A673 (cell line): ENCODE measurements at regions not wholly inside any gene's neighbourhood (a gene's known extent, or its start where the extent isn't known, plus 50 kb on each side); places are given as distances from the start of the nearest gene placed in this dataset.

Experiments used
- EZH2 ChIP-seq: fragments of 200-600 bp; sonication (generic); IDR thresholded peaks from 2 replicates; pipeline ENCODE4 v1.6.1; 2017; ENCODE audit warnings: borderline replicate concordance, low read depth, mild to moderate bottlenecking, mixed read lengths, antibody characterized with exemption, low read length; ENCODE audit not compliant: poor library complexity, severe bottlenecking
- TF ChIP-seq, protein P1 (sequence below): fragments of 300-800, 200-600 bp; sonication (generic); conservative IDR thresholded peaks from 2 replicates; pipeline ENCODE4 v1.5.1; 2017; ENCODE audit warnings: low read depth, mild to moderate bottlenecking, antibody characterized with exemption, low read length, moderate library complexity, mixed read lengths

- TF ChIP-seq, protein P1, sequence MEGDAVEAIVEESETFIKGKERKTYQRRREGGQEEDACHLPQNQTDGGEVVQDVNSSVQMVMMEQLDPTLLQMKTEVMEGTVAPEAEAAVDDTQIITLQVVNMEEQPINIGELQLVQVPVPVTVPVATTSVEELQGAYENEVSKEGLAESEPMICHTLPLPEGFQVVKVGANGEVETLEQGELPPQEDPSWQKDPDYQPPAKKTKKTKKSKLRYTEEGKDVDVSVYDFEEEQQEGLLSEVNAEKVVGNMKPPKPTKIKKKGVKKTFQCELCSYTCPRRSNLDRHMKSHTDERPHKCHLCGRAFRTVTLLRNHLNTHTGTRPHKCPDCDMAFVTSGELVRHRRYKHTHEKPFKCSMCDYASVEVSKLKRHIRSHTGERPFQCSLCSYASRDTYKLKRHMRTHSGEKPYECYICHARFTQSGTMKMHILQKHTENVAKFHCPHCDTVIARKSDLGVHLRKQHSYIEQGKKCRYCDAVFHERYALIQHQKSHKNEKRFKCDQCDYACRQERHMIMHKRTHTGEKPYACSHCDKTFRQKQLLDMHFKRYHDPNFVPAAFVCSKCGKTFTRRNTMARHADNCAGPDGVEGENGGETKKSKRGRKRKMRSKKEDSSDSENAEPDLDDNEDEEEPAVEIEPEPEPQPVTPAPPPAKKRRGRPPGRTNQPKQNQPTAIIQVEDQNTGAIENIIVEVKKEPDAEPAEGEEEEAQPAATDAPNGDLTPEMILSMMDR = no peak
- no peak for TF ChIP-seq EZH2
Observed at GRCh38 chr12:86666316-86666715, 410.1 kb upstream of the MGAT4C start.
